GM13976 (cell line): ENCODE measurements at regions not wholly inside any gene's neighbourhood (a gene's known extent, or its start where the extent isn't known, plus 50 kb on each side); places are given as distances from the start of the nearest gene placed in this dataset.

ENCODE experiments used
- DNase-seq: peaks from one replicate; pipeline ENCODE4 v3.0.0; 2012; ENCODE audit warnings: low spot score
- CTCF ChIP-seq: IDR thresholded peaks from 2 replicates; pipeline ENCODE4 v1.5.1; 2012; ENCODE audit warnings: borderline replicate concordance, mild to moderate bottlenecking; ENCODE audit not compliant: insufficient read depth; ENCODE audit errors: extremely low read depth, missing control alignments, control extremely low read depth
- in situ Hi-C: fragments of 300-500 bp; cut with MboI; formaldehyde crosslinking; loops from one replicate; pipeline ENCODE4 v1.12.0; 2022; ENCODE audit warnings: low sequenced_read_pairs, mixed read lengths, inconsistent platforms; ENCODE audit not compliant: unreplicated experiment

DNA sequence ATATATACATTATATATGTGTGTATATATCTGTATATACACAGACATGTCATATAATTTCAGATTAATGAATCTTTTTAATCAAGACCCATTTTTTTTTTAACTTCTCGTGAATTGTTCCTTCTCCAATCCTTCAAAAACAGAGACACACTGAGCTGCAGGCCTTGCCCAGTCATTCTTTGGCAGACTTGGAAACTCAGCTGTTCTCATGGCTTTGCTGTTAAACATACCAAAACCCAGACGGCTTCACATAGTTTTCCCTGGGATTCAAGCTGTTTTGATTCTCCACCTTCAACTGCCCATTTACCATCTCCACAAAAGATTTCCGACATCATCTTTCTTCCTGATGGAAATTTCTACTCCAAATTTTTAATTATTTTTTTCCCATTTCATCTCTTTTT, 148.7 kb downstream of the KCNJ2 start:
- in situ Hi-C loops, result no loop called here
- TF ChIP-seq CTCF, result no peak

DNA sequence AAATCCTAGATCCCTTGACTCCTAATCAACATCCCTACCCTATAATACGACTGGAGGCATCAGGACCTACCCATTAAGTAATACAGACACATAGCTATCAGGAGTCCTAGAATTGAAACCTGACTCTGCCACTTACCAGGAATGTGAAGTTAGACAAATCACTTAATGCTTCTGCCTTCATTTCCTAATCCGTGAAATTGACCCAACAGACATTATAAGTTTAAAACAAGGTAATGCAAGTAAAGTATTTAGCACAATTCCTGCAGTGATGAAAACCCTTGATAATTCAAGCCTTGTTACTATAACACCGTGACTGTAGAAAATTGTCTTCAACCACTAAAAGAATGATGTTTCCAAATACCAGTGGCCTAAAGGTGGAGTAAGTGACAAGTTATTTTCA, 150.2 kb downstream of the KCNJ2 start:
- TF ChIP-seq CTCF, result no peak
- DNase-seq, result no peak
- in situ Hi-C loops, result no loop called here

More for the DNA sequence above, 148.7 kb downstream of the KCNJ2 start:
- no peak for DNase-seq

- in situ Hi-C loops, result no loop called here
- TF ChIP-seq CTCF, result no peak
- no peak for DNase-seq
Measured at GRCh38 chr17:70320673-70321345, 151.5 kb downstream of the KCNJ2 start.

DNA sequence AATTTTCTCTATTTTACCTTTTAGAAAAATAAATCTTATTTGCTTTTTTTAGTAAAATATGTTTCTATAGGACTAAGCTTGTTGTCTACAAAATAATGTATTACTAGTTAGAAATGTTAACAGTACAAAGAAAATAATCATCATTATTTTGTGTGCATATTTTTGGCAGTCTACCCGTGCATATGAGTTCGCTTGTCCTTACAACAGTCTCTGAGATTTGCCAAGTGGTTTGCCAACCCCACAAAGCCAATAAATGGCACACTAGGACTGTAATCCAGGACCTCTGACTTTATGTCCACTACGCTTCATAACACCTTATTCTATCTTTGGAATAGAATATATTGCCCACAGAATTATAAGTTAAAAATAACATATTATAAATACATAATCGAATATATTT, 152.0 kb downstream of the KCNJ2 start:
- in situ Hi-C loops, result no loop called here
- no peak for TF ChIP-seq CTCF
- no peak for DNase-seq

- no peak for TF ChIP-seq CTCF
- no peak for DNase-seq
- in situ Hi-C loops, result no loop called here
Measured at GRCh38 chr17:70323269-70323668, 153.9 kb downstream of the KCNJ2 start.

GRCh38 chr17:70324031-70324430, 154.7 kb downstream of the KCNJ2 start:
- TF ChIP-seq CTCF, result no peak
- in situ Hi-C loops, result no loop called here
- no peak for DNase-seq

DNA sequence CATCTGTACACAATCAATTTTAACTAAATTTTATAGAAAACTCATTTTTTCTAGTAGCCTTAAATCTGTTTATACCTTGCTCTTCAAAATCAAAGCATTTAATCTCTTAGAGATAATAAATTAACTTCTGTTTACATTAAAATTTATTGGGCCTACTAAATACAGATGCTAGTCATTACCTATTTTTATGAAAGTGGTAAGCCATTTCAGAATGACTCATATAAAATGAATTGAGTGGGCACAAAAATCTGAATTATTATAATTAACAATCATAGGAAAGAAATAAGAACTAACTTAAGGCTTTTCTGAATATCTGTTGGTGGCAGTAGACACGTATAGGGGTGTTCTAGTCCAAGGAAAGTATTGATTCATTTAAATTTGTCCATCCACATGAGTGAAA, 157.9 kb downstream of the KCNJ2 start:
- DNase-seq, result no peak
- TF ChIP-seq CTCF, result no peak
- in situ Hi-C loops, result no loop called here
